H9 (cell line): ENCODE measurements at regions not wholly inside any gene's neighbourhood (a gene's known extent, or its start where the extent isn't known, plus 50 kb on each side); places are given as distances from the start of the nearest gene placed in this dataset.
"Not testable (repeated sequence)": the region's sequence is repeated elsewhere in the genome, so short reads cannot be mapped to it uniquely, and the experiment has no call there.

Source experiments
- DNase-seq: peaks from one replicate; pipeline ENCODE4 v3.0.0-alpha.2; 2017
- H2AFZ ChIP-seq: one replicate; pipeline ENCODE4 v1.6.1; 2013; ENCODE audit warnings: mild to moderate bottlenecking, low read length, control low read depth, moderate library complexity
- H2AK5ac ChIP-seq: 2 replicates; pipeline ENCODE4 v1.6.1; 2013; ENCODE audit warnings: low read length, control low read depth, mixed read lengths; ENCODE audit not compliant: insufficient read length
- H2BK120ac ChIP-seq: one replicate; pipeline ENCODE4 v1.6.1; 2013; ENCODE audit warnings: low read depth, mild to moderate bottlenecking, low read length, control low read depth, inconsistent platforms; ENCODE audit not compliant: poor library complexity, severe bottlenecking
- H2BK12ac ChIP-seq: 2 replicates; pipeline ENCODE4 v1.6.1; 2013; ENCODE audit warnings: low read length, control low read depth, mixed read lengths, low read depth; ENCODE audit not compliant: insufficient read length
- H2BK15ac ChIP-seq: 2 replicates; pipeline ENCODE4 v1.6.1; 2013; ENCODE audit warnings: low read depth, low read length, control low read depth
- H2BK20ac ChIP-seq: one replicate; pipeline ENCODE4 v1.6.1; 2013; ENCODE audit warnings: low read depth, mild to moderate bottlenecking, low read length, control low read depth, inconsistent platforms; ENCODE audit not compliant: poor library complexity, severe bottlenecking
- H2BK5ac ChIP-seq: 2 replicates; pipeline ENCODE4 v1.6.1; 2013; ENCODE audit warnings: low read length, control low read depth, mixed read lengths; ENCODE audit not compliant: insufficient read length
- H3K14ac ChIP-seq: 2 replicates; pipeline ENCODE4 v1.6.1; 2013; ENCODE audit warnings: low read length, control low read depth; ENCODE audit not compliant: insufficient read depth
- H3K18ac ChIP-seq: 2 replicates; pipeline ENCODE4 v1.6.1; 2013; ENCODE audit warnings: low read depth, mild to moderate bottlenecking, mixed read lengths, low read length, control low read depth; ENCODE audit not compliant: insufficient read length
- H3K23ac ChIP-seq: 2 replicates; pipeline ENCODE4 v1.6.1; 2013; ENCODE audit warnings: low read length, control low read depth, mixed read lengths, low read depth; ENCODE audit not compliant: insufficient read length
- H3K23me2 ChIP-seq: 2 replicates; pipeline ENCODE4 v1.6.1; 2013; ENCODE audit warnings: low read depth, mild to moderate bottlenecking, mixed read lengths, low read length, control low read depth; ENCODE audit not compliant: insufficient read length, poor library complexity, severe bottlenecking
- H3K27ac ChIP-seq: 2 replicates; pipeline ENCODE4 v1.5.1; 2013; ENCODE audit warnings: low read length, control low read depth, mixed read lengths, low read depth; ENCODE audit not compliant: insufficient read length
- H3K27me3 ChIP-seq: 2 replicates; pipeline ENCODE4 v1.6.1; 2013; ENCODE audit warnings: low read length, control low read depth, inconsistent platforms; ENCODE audit not compliant: insufficient read depth
- H3K4ac ChIP-seq: 2 replicates; pipeline ENCODE4 v1.6.1; 2013; ENCODE audit warnings: low read depth, mild to moderate bottlenecking, control low read depth, inconsistent platforms, low read length, moderate library complexity
- H3K4me1 ChIP-seq: 2 replicates; pipeline ENCODE4 v1.6.1; 2013; ENCODE audit warnings: low read length, control low read depth, inconsistent platforms; ENCODE audit not compliant: insufficient read depth
- H3K4me2 ChIP-seq: 2 replicates; pipeline ENCODE4 v1.6.1; 2013; ENCODE audit warnings: low read length, control low read depth, mixed read lengths; ENCODE audit not compliant: insufficient read length, insufficient read depth
- H3K56ac ChIP-seq: 2 replicates; pipeline ENCODE4 v1.6.1; 2013; ENCODE audit warnings: low read depth, mild to moderate bottlenecking, mixed read lengths, low read length, control low read depth; ENCODE audit not compliant: insufficient read length
- H3K79me1 ChIP-seq: 2 replicates; pipeline ENCODE4 v1.6.1; 2013; ENCODE audit warnings: low read depth, mild to moderate bottlenecking, moderate library complexity, low read length, control low read depth, inconsistent platforms; ENCODE audit not compliant: insufficient read depth, poor library complexity, severe bottlenecking
- H3K79me2 ChIP-seq: 2 replicates; pipeline ENCODE4 v1.6.1; 2013; ENCODE audit warnings: low read length, control low read depth, inconsistent platforms; ENCODE audit not compliant: insufficient read depth
- H3K9ac ChIP-seq: 2 replicates; pipeline ENCODE4 v1.6.1; 2013; ENCODE audit warnings: low read length, control low read depth, mixed read lengths; ENCODE audit not compliant: insufficient read length; ENCODE audit errors: extremely low read depth
- H3K9me3 ChIP-seq: one replicate; pipeline ENCODE4 v1.6.1; 2013; ENCODE audit warnings: low read depth, low read length, inconsistent platforms; ENCODE audit not compliant: control insufficient read depth
- H3T11ph ChIP-seq: one replicate; pipeline ENCODE4 v1.6.1; 2013; ENCODE audit warnings: mild to moderate bottlenecking, low read length, control low read depth, inconsistent platforms
- H4K20me1 ChIP-seq: one replicate; pipeline ENCODE4 v1.6.1; 2013; ENCODE audit not compliant: control insufficient read depth, insufficient read length, insufficient read depth
- H4K5ac ChIP-seq: 2 replicates; pipeline ENCODE4 v1.6.1; 2013; ENCODE audit warnings: low read depth, mild to moderate bottlenecking, mixed read lengths, low read length, control low read depth; ENCODE audit not compliant: insufficient read length
- H4K8ac ChIP-seq: replicated peaks from 2 replicates; pipeline ENCODE4 v1.6.1; 2013; ENCODE audit warnings: low read length, control low read depth, mixed read lengths, low read depth; ENCODE audit not compliant: insufficient read length
- H4K91ac ChIP-seq: 2 replicates; pipeline ENCODE4 v1.6.1; 2013; ENCODE audit warnings: low read depth, mild to moderate bottlenecking, moderate library complexity, mixed read lengths, low read length, control low read depth; ENCODE audit not compliant: insufficient read length
- H3K27ac Mint-ChIP-seq, 3 experiments: 2 replicates in 2 of 3; 3 replicates in 1 of 3; pipeline ENCODE4 v1.8.0; 2020 to 2021; ENCODE audit warnings: mixed read lengths in 3 of 3, mild to moderate bottlenecking in 1 of 3, moderate library complexity in 1 of 3
- H3K27me3 Mint-ChIP-seq: 2 replicates; pipeline ENCODE4 v1.8.0; 2021; ENCODE audit warnings: low read depth, mild to moderate bottlenecking, moderate library complexity, mixed read lengths
- H3K36me3 Mint-ChIP-seq, 3 experiments: 2 replicates in 2 of 3; 3 replicates in 1 of 3; pipeline ENCODE4 v1.8.0; 2020 to 2021; ENCODE audit warnings: low read depth in 3 of 3, mixed read lengths in 3 of 3; ENCODE audit not compliant: insufficient read depth in 1 of 3
- H3K4me1 Mint-ChIP-seq, 2 experiments: 2 replicates each; pipeline ENCODE4 v1.8.0; 2020; ENCODE audit warnings: mixed read lengths in 2 of 2
- H3K4me3 Mint-ChIP-seq, 2 experiments: 2 replicates in 1 of 2; 3 replicates in 1 of 2; pipeline ENCODE4 v1.8.0; 2020 to 2021; ENCODE audit warnings: mild to moderate bottlenecking in 2 of 2, mixed read lengths in 2 of 2, moderate library complexity in 1 of 2
- H3K9me3 Mint-ChIP-seq, 2 experiments: 2 replicates in 1 of 2; 3 replicates in 1 of 2; pipeline ENCODE4 v1.8.0; 2020; ENCODE audit warnings: mild to moderate bottlenecking in 2 of 2, mixed read lengths in 2 of 2, moderate library complexity in 1 of 2
- WGBS: extraction: QIAGEN DNeasy Blood & Tissue Kit; methylation state at CpG from one replicate; pipeline ENCODE4 v1.1.7; 2013; ENCODE audit warnings: missing lambda C conversion rate, low lambda C conversion rate, mixed read lengths; ENCODE audit not compliant: insufficient read length; ENCODE audit errors: extremely low coverage; 5-methylcytosine and 5-hydroxymethylcytosine counted together

DNA sequence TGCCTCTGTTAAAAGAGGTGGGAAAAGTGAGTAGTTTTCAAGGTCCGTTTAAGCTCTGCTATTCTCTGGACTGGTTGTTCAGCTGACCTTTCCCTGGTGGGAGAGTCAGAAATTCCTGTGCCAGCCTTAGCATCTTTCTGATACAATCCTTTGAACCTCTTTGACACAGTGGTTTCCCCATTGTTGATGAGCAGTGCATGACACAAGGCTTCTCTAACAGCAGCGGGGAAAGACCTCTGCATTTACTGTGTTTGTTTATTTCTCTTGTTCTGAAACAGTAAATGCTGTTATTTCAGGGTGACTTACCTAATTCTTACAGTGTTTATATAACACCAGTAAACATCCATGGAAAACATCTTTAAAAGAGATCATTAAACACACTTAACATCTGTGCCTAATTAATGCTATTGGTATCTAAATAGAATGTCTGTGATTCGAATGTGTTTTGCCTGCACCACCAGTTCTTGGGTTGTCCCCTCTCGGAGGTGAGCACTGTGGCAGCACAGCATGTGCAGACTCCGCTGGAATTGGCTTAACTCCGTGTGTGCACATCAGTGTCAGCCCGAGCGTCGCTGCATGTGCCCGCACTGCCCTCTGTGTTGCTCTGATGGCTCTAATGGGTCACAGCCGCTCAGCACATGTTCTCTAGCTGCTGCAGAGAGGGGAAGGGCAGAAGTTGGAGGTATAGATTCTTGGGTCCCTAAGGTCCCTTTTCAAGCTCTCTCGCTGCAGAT, 104.3 kb downstream of the TBC1D26 start:
- H3K27me3 ChIP-seq, H3K79me1 ChIP-seq, H2AFZ ChIP-seq, H4K5ac ChIP-seq, H3K27ac Mint-ChIP-seq, H3K4me1 ChIP-seq, H3K9ac ChIP-seq, H3K4me1 Mint-ChIP-seq, H4K91ac ChIP-seq, H2BK15ac ChIP-seq, H3K56ac ChIP-seq, H3K4me3 Mint-ChIP-seq, H3K23ac ChIP-seq, H3K27me3 Mint-ChIP-seq, H3K14ac ChIP-seq, H3K4me2 ChIP-seq, DNase-seq, H4K20me1 ChIP-seq, H3K36me3 Mint-ChIP-seq, H3K9me3 Mint-ChIP-seq, H2BK20ac ChIP-seq, H3K4ac ChIP-seq, H3K27ac ChIP-seq, H3T11ph ChIP-seq, H2BK5ac ChIP-seq, H2BK12ac ChIP-seq, H2BK120ac ChIP-seq, H3K18ac ChIP-seq, H3K79me2 ChIP-seq, H4K8ac ChIP-seq, H2AK5ac ChIP-seq, H3K23me2 ChIP-seq, H3K9me3 ChIP-seq: not testable (repeated sequence)
- no CpG with 5 or more reads among the region's 12 CpGs for WGBS

GRCh38 chr17:15836991-15837390, 104.9 kb downstream of the TBC1D26 start:
- H3K27me3 ChIP-seq, H3K9me3 Mint-ChIP-seq, H3K36me3 Mint-ChIP-seq, H3K27ac ChIP-seq, H4K20me1 ChIP-seq, H3K14ac ChIP-seq, DNase-seq, H3K23ac ChIP-seq, H3K27me3 Mint-ChIP-seq, H4K91ac ChIP-seq, H2BK12ac ChIP-seq, H2BK5ac ChIP-seq, H3K4me3 Mint-ChIP-seq, H2BK15ac ChIP-seq, H3K56ac ChIP-seq, H2BK20ac ChIP-seq, H2AFZ ChIP-seq, H3K9ac ChIP-seq, H3K9me3 ChIP-seq, H2BK120ac ChIP-seq, H2AK5ac ChIP-seq, H3K23me2 ChIP-seq, H3K4me2 ChIP-seq, H3K79me1 ChIP-seq, H3K18ac ChIP-seq, H3K4me1 ChIP-seq, H3K27ac Mint-ChIP-seq, H4K8ac ChIP-seq, H3K4me1 Mint-ChIP-seq, H3K79me2 ChIP-seq, H3T11ph ChIP-seq, H4K5ac ChIP-seq, H3K4ac ChIP-seq: not testable (repeated sequence)
- no CpG with 5 or more reads among the region's 5 CpGs for WGBS
